Neural progenitor cell (in vitro differentiated cells): ENCODE measurements at regions not wholly inside any gene's neighbourhood (a gene's known extent, or its start where the extent isn't known, plus 50 kb on each side); places are given as distances from the start of the nearest gene placed in this dataset.

ENCODE experiments used
- DNase-seq: peaks from one replicate; pipeline ENCODE4 v3.0.0-alpha.2; 2016; ENCODE audit warnings: low spot score
- H2AFZ ChIP-seq: fragments of 200-600 bp; sonication (generic); replicated peaks from 2 replicates; pipeline ENCODE4 v1.6.1; 2016; ENCODE audit warnings: antibody characterized with exemption
- H3F3A ChIP-seq: fragments of 200-600 bp; sonication (generic); 2 replicates; pipeline ENCODE4 v1.6.1; 2016; ENCODE audit warnings: antibody characterized with exemption, low read depth
- H3K27ac ChIP-seq: fragments of 200-600 bp; sonication (generic); 2 replicates; pipeline ENCODE4 v1.5.1; 2016; ENCODE audit warnings: mild to moderate bottlenecking
- H3K27me3 ChIP-seq: fragments of 200-600 bp; sonication (generic); 2 replicates; pipeline ENCODE4 v1.6.1; 2016; ENCODE audit warnings: mild to moderate bottlenecking, moderate library complexity
- H3K36me3 ChIP-seq: fragments of 200-600 bp; sonication (generic); 2 replicates; pipeline ENCODE4 v1.5.1; 2016
- H3K4me1 ChIP-seq: fragments of 200-600 bp; sonication (generic); 2 replicates; pipeline ENCODE4 v1.6.1; 2016; ENCODE audit warnings: mixed run types
- H3K4me2 ChIP-seq: fragments of 200-600 bp; sonication (generic); 2 replicates; pipeline ENCODE4 v1.6.1; 2016
- H3K4me3 ChIP-seq: fragments of 200-600 bp; sonication (generic); 2 replicates; pipeline ENCODE4 v1.5.1; 2016
- H3K79me2 ChIP-seq: fragments of 200-600 bp; sonication (generic); 2 replicates; pipeline ENCODE4 v1.6.1; 2016; ENCODE audit warnings: low read depth
- H3K9ac ChIP-seq: fragments of 200-600 bp; sonication (generic); 2 replicates; pipeline ENCODE4 v1.6.1; 2016
- H3K9me3 ChIP-seq: fragments of 200-600 bp; sonication (generic); 2 replicates; pipeline ENCODE4 v1.5.1; 2016; ENCODE audit warnings: low read depth
- H4K20me1 ChIP-seq: fragments of 200-600 bp; sonication (generic); 2 replicates; pipeline ENCODE4 v1.6.1; 2016; ENCODE audit warnings: low read depth
- H3K27ac Mint-ChIP-seq: 3 replicates; pipeline ENCODE4 v1.8.0; 2021; ENCODE audit warnings: mixed read lengths
- H3K27me3 Mint-ChIP-seq: 2 replicates; pipeline ENCODE4 v1.8.0; 2022; ENCODE audit warnings: low read depth, mild to moderate bottlenecking, inconsistent platforms, moderate library complexity, mixed read lengths; ENCODE audit not compliant: insufficient read depth
- H3K36me3 Mint-ChIP-seq: 3 replicates; pipeline ENCODE4 v1.8.0; 2021; ENCODE audit warnings: mixed read lengths
- H3K4me1 Mint-ChIP-seq: 3 replicates; pipeline ENCODE4 v1.8.0; 2021; ENCODE audit warnings: mixed read lengths
- H3K4me3 Mint-ChIP-seq: 3 replicates; pipeline ENCODE4 v1.8.0; 2021; ENCODE audit warnings: mild to moderate bottlenecking, moderate library complexity, mixed read lengths
- H3K9me3 Mint-ChIP-seq: 3 replicates; pipeline ENCODE4 v1.8.0; 2020; ENCODE audit warnings: mixed read lengths
- CTCF ChIP-seq: fragments of 200-600 bp; sonication (generic); IDR thresholded peaks from 2 replicates; pipeline ENCODE4 v1.5.1; 2017; ENCODE audit warnings: antibody characterized with exemption, mild to moderate bottlenecking
- EZH2 ChIP-seq: fragments of 200-600 bp; sonication (generic); IDR thresholded peaks from 2 replicates; pipeline ENCODE4 v1.6.1; 2017; ENCODE audit warnings: antibody characterized with exemption, mild to moderate bottlenecking, moderate library complexity
- EZH2phosphoT487 ChIP-seq: fragments of 200-600 bp; sonication (generic); IDR thresholded peaks from 2 replicates; pipeline ENCODE4 v1.6.1; 2017; ENCODE audit warnings: antibody characterized with exemption

DNA sequence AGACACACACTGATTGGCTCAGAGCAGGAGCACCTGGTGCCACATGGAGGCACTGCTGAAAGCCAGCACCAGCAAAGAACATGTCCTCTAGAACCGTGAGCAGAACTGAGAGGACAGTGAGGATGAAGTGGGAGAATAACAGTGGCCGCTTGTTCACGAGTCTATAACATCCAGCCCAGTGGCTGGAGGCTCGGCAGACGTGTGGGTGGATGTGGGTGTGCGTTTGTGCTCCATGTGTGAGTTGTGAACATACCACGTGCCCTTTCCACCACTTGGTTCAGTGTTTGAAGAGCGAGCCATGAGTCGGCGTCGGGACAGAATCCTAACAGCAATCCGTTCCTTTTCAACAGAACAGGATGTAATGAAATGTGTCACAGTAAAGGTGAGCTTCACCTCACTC lies 113.0 kb downstream of the SOX1 start:
- no peak overlapping the region for H3K9ac ChIP-seq
- no peak for TF ChIP-seq EZH2phosphoT487
- no peak for TF ChIP-seq CTCF
- TF ChIP-seq EZH2: no peak
- no peak overlapping the region for H3K4me2 ChIP-seq
- no peak for DNase-seq
- peaks cover 1% of the 10 kb centered on the region for H3K9me3 Mint-ChIP-seq
- H3K4me1 Mint-ChIP-seq: peaks cover 33% of the 10 kb centered on the region
- H3K9me3 ChIP-seq: no peaks in the 10 kb centered on the region
- H3K27me3 Mint-ChIP-seq: peaks cover 3% of the 10 kb centered on the region
- no peak overlapping the region for H3K27ac ChIP-seq
- H3K79me2 ChIP-seq: no peaks in the 10 kb centered on the region
- H3K36me3 Mint-ChIP-seq: no peaks in the 10 kb centered on the region
- H3K27ac Mint-ChIP-seq: no peak overlapping the region
- H3K27me3 ChIP-seq: no peaks in the 10 kb centered on the region
- H3K4me1 ChIP-seq: peaks cover 6% of the 10 kb centered on the region
- no peak overlapping the region for H3K4me3 ChIP-seq
- no peaks in the 10 kb centered on the region for H3F3A ChIP-seq
- H3K4me3 Mint-ChIP-seq: no peak overlapping the region
- no peak overlapping the region for H2AFZ ChIP-seq
- no peaks in the 10 kb centered on the region for H4K20me1 ChIP-seq
- no peaks in the 10 kb centered on the region for H3K36me3 ChIP-seq

GRCh38 chr13:112181336-112182067 lies 114.6 kb downstream of the SOX1 start:
- no peak for DNase-seq
- Histone ChIP-seq H3K9me3 (no peaks in the 10 kb centered on the region), H3K36me3 (no peaks in the 10 kb centered on the region), H3K4me2 (no peak overlapping the region), H3K27me3 (no peaks in the 10 kb centered on the region), H3F3A (no peaks in the 10 kb centered on the region), H3K4me3 (no peak overlapping the region), H2AFZ (no peak overlapping the region), H3K79me2 (no peaks in the 10 kb centered on the region), H3K9ac (no peak overlapping the region), H3K4me1 (peaks cover 6% of the 10 kb centered on the region), H4K20me1 (no peaks in the 10 kb centered on the region), H3K27ac (no peak overlapping the region)
- TF ChIP-seq EZH2 (no peak), CTCF (no peak), EZH2phosphoT487 (no peak)
- Mint-ChIP-seq H3K9me3 (peaks cover 5% of the 10 kb centered on the region), H3K4me1 (peaks cover 37% of the 10 kb centered on the region), H3K27ac (peak overlapping the region; percentile 87), H3K4me3 (no peak overlapping the region), H3K36me3 (no peaks in the 10 kb centered on the region), H3K27me3 (peaks cover 3% of the 10 kb centered on the region)

- H3K4me1 Mint-ChIP-seq: peaks cover 37% of the 10 kb centered on the region
- H3K9ac ChIP-seq: no peak overlapping the region
- H3K4me3 ChIP-seq: no peak overlapping the region
- peaks cover 5% of the 10 kb centered on the region for H3K9me3 Mint-ChIP-seq
- H3K27me3 Mint-ChIP-seq: peaks cover 3% of the 10 kb centered on the region
- H3K9me3 ChIP-seq: no peaks in the 10 kb centered on the region
- no peak overlapping the region for H2AFZ ChIP-seq
- H3K36me3 ChIP-seq: no peaks in the 10 kb centered on the region
- peaks cover 6% of the 10 kb centered on the region for H3K4me1 ChIP-seq
- no peak overlapping the region for H3K4me3 Mint-ChIP-seq
- no peak overlapping the region for H3K4me2 ChIP-seq
- no peaks in the 10 kb centered on the region for H3K27me3 ChIP-seq
- no peaks in the 10 kb centered on the region for H4K20me1 ChIP-seq
- no peaks in the 10 kb centered on the region for H3K36me3 Mint-ChIP-seq
- no peak overlapping the region for H3K27ac ChIP-seq
- H3F3A ChIP-seq: no peaks in the 10 kb centered on the region
- H3K27ac Mint-ChIP-seq: peak overlapping the region; percentile 7
- TF ChIP-seq EZH2: no peak
- no peak for TF ChIP-seq CTCF
- no peak for TF ChIP-seq EZH2phosphoT487
- no peak for DNase-seq
- no peaks in the 10 kb centered on the region for H3K79me2 ChIP-seq
Measured at GRCh38 chr13:112182251-112182650, 115.3 kb downstream of the SOX1 start.
